Progenitor cell of endocrine pancreas (in vitro differentiated cells): ENCODE measurements at regions not wholly inside any gene's neighbourhood (a gene's known extent, or its start where the extent isn't known, plus 50 kb on each side); places are given as distances from the start of the nearest gene placed in this dataset.

ENCODE experiments used
- DNase-seq: peaks from one replicate; pipeline ENCODE4 v3.0.0; 2021; ENCODE audit warnings: low spot score; ENCODE audit not compliant: unreplicated experiment
- H3K27ac Mint-ChIP-seq: 2 replicates; pipeline ENCODE4 v1.8.0; 2021; ENCODE audit warnings: mild to moderate bottlenecking, moderate library complexity, mixed read lengths
- H3K27me3 Mint-ChIP-seq: 2 replicates; pipeline ENCODE4 v1.8.0; 2021; ENCODE audit warnings: mixed read lengths
- H3K36me3 Mint-ChIP-seq: 2 replicates; pipeline ENCODE4 v1.8.0; 2022; ENCODE audit warnings: mixed read lengths; ENCODE audit not compliant: insufficient read depth
- H3K4me1 Mint-ChIP-seq: 2 replicates; pipeline ENCODE4 v1.8.0; 2021; ENCODE audit warnings: low read depth, mixed read lengths
- H3K4me3 Mint-ChIP-seq: 2 replicates; pipeline ENCODE4 v1.8.0; 2021; ENCODE audit warnings: low read depth, mild to moderate bottlenecking, moderate library complexity, mixed read lengths
- H3K9me3 Mint-ChIP-seq: 2 replicates; pipeline ENCODE4 v1.8.0; 2021; ENCODE audit warnings: low read depth, mixed read lengths
- TF ChIP-seq, protein P1 (sequence below): fragments of 200-600 bp; sonication (generic); IDR thresholded peaks from one replicate; pipeline ENCODE4 v1.5.0; 2021; ENCODE audit warnings: antibody characterized with exemption, mild to moderate bottlenecking; ENCODE audit not compliant: unreplicated experiment

DNA sequence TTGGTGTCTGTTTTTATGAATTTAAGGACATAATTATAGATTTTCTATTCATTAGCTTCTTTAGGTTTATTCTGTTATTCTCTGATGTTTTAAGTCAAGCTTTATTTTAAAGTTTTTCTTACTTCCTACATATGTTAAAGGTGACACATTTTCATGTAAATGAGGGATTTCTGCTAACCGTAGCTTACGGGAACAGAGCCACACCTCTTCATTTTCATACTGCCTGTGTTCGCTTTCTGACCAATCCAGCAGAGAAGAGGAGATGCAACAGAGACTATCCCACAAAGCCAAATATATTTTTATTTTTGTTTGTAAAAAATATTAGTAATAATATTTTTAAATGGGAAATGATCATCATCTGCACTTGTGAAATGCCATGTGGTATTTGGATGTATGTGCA lies 774.1 kb downstream of the BRD1 start:
- no peak overlapping the region for H3K4me3 Mint-ChIP-seq
- TF ChIP-seq, protein P1, sequence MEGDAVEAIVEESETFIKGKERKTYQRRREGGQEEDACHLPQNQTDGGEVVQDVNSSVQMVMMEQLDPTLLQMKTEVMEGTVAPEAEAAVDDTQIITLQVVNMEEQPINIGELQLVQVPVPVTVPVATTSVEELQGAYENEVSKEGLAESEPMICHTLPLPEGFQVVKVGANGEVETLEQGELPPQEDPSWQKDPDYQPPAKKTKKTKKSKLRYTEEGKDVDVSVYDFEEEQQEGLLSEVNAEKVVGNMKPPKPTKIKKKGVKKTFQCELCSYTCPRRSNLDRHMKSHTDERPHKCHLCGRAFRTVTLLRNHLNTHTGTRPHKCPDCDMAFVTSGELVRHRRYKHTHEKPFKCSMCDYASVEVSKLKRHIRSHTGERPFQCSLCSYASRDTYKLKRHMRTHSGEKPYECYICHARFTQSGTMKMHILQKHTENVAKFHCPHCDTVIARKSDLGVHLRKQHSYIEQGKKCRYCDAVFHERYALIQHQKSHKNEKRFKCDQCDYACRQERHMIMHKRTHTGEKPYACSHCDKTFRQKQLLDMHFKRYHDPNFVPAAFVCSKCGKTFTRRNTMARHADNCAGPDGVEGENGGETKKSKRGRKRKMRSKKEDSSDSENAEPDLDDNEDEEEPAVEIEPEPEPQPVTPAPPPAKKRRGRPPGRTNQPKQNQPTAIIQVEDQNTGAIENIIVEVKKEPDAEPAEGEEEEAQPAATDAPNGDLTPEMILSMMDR: no peak
- H3K27me3 Mint-ChIP-seq: peaks cover 16% of the 10 kb centered on the region
- H3K4me1 Mint-ChIP-seq: peaks cover 3% of the 10 kb centered on the region
- no peak for DNase-seq
- no peak overlapping the region for H3K27ac Mint-ChIP-seq
- no peaks in the 10 kb centered on the region for H3K9me3 Mint-ChIP-seq
- no peaks in the 10 kb centered on the region for H3K36me3 Mint-ChIP-seq

DNA sequence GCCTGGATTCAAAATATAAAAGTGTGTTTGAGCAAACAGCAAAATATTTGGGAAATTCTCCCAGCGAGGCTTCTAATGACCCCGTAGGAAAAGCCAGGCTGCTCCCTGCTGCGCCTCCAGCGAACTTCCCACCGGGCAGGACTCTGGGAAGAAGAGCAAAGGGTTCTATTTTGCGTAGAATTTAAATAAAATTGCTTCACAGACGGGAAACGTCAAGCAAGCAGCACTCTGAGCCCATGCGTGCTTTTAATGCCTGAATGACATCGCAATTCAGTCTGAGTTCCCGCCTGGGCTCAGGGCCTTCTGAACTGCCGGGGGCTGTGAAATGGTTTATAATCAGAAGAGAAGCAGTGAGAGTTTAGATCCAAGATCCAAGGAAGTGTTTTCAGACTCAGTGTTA lies 775.1 kb downstream of the BRD1 start:
- H3K4me1 Mint-ChIP-seq: peaks cover 12% of the 10 kb centered on the region
- H3K4me3 Mint-ChIP-seq: peak overlapping the region; percentile 62
- no peaks in the 10 kb centered on the region for H3K9me3 Mint-ChIP-seq
- peaks cover 11% of the 10 kb centered on the region for H3K27me3 Mint-ChIP-seq
- no peak overlapping the region for H3K27ac Mint-ChIP-seq
- no peaks in the 10 kb centered on the region for H3K36me3 Mint-ChIP-seq
- TF ChIP-seq, protein P1: no peak
- no peak for DNase-seq

DNA sequence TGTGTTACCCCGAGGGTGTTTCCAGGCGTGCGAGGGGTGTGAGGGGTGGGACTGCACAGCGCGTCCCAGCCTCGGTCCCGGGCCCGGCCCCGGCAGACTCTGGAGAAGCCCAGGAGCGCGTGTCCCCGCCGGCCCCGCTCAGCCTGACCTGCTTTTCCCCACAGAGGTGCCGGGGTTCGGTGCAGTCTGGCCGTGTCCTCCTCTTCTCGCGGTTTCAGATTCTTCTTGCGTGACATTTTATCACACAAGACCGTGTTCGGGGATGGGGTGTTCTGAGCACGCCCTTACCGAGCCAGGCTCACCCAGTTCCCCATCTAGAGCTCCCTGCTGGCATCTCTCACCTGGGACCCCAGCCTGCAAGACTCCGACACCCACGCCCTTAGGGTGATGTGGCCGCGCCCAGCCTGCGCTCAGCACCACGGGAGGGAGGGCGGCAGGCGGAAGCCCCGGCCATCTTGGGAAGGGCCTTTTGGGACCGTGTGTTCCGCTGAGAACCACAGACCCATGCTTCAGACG lies 775.6 kb downstream of the BRD1 start:
- TF ChIP-seq, protein P1: no peak
- Mint-ChIP-seq H3K27me3 (peaks cover 10% of the 10 kb centered on the region), H3K4me1 (peaks cover 17% of the 10 kb centered on the region), H3K36me3 (no peaks in the 10 kb centered on the region), H3K9me3 (no peaks in the 10 kb centered on the region), H3K4me3 (peak overlapping the region; percentile 62), H3K27ac (peak overlapping the region; percentile 39)
- no peak for DNase-seq

DNA sequence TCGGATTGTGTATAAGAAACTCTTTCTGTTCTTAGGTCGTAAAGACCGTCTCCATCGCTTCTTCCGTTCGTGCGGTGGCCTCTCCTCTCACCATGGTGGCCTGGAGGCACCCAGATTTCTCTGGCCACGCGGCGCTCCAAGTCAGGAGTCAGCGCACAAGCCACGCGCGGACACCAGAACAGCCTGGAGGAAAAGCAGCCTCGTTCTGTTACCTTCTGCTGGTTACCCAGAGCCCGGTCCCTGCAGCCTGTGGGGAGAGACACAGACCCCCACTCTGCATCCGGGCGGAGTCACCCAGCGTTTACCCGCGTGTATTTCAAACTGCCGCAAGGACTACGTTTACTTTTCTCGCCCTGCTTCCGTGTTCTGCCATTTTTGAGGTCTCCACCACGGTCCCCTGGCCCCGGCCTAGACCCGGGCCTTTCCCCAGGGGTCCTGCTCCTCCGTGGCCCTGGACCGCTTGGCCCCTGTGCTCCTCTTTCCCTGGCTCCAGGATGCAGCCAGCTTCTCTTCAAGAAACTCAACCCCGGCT lies 776.1 kb downstream of the BRD1 start:
- no peak overlapping the region for H3K27ac Mint-ChIP-seq
- H3K36me3 Mint-ChIP-seq: no peaks in the 10 kb centered on the region
- peaks cover 10% of the 10 kb centered on the region for H3K27me3 Mint-ChIP-seq
- no peak for DNase-seq
- H3K9me3 Mint-ChIP-seq: no peaks in the 10 kb centered on the region
- no peak overlapping the region for H3K4me3 Mint-ChIP-seq
- TF ChIP-seq, protein P1: no peak
- H3K4me1 Mint-ChIP-seq: peaks cover 18% of the 10 kb centered on the region

DNA sequence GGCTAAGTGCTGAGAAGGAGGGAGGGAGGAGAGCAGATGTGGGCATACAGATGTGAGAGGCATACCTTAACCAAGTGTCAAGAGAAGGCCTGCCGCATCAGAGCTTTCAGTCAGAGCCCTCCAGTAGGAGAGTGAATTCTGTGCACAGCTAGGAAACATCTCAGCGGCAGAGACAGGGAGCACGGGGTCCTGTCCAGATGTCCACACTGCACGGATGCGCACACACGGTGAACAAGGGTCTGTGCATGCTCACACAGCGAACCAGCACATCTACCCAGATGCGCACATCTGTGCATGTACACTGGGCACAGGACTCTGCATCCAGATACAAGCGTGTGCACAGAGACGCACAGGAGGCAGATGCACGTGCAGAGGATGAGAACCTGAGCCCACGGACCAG lies 778.0 kb downstream of the BRD1 start:
- H3K9me3 Mint-ChIP-seq: no peaks in the 10 kb centered on the region
- H3K4me3 Mint-ChIP-seq: no peak overlapping the region
- TF ChIP-seq, protein P1: no peak
- peaks cover 13% of the 10 kb centered on the region for H3K27me3 Mint-ChIP-seq
- DNase-seq: no peak
- H3K36me3 Mint-ChIP-seq: no peaks in the 10 kb centered on the region
- H3K27ac Mint-ChIP-seq: no peak overlapping the region
- H3K4me1 Mint-ChIP-seq: peaks cover 18% of the 10 kb centered on the region
